Inflammatory macrophage treated with lipopolysaccharide for 4 hours (primary cell): ENCODE measurements at regions not wholly inside any gene's neighbourhood (a gene's known extent, or its start where the extent isn't known, plus 50 kb on each side); places are given as distances from the start of the nearest gene placed in this dataset.
A peak's percentile ranks its signal among the peaks of the same experiment; 100 is the strongest.

Experiments
- DNase-seq: peaks from one replicate; pipeline ENCODE4 v3.0.0-alpha.2; 2020

- DNase-seq = no peak
Measured at GRCh38 chr6:47149554-47149953, 107.4 kb upstream of the ADGRF1 start.

- no peak for DNase-seq
Measured at GRCh38 chr6:47149066-47149465, 106.9 kb upstream of the ADGRF1 start.

- no peak for DNase-seq
Measured at GRCh38 chr6:47147836-47148344, 105.8 kb upstream of the ADGRF1 start.

- DNase-seq = no peak
Measured at GRCh38 chr6:47147175-47147727, 105.1 kb upstream of the ADGRF1 start.

- DNase-seq = no peak
Measured at GRCh38 chr6:47146431-47147174, 104.5 kb upstream of the ADGRF1 start.

- DNase-seq = peak; percentile 35
Measured at GRCh38 chr6:47145212-47145611, 103.1 kb upstream of the ADGRF1 start.

GRCh38 chr6:47144306-47144705 lies 102.2 kb upstream of the ADGRF1 start:
- DNase-seq = peak; percentile 92

- no peak for DNase-seq
Measured at GRCh38 chr6:47141963-47142362, 99.8 kb upstream of the ADGRF1 start.

- DNase-seq = peak; percentile 28
Measured at GRCh38 chr6:47141171-47141570, 99.0 kb upstream of the ADGRF1 start.

GRCh38 chr6:47138046-47138445 lies 95.9 kb upstream of the ADGRF1 start:
- peak; percentile 67 for DNase-seq

- no peak for DNase-seq
Measured at GRCh38 chr6:47137073-47137472, 94.9 kb upstream of the ADGRF1 start.

- peak; percentile 54 for DNase-seq
Measured at GRCh38 chr6:47135772-47136171, 93.6 kb upstream of the ADGRF1 start.

GRCh38 chr6:47134476-47135189 lies 92.5 kb upstream of the ADGRF1 start:
- DNase-seq = peak; percentile 77

GRCh38 chr6:47133230-47134000 lies 91.3 kb upstream of the ADGRF1 start:
- DNase-seq = no peak

GRCh38 chr6:47132724-47133123 lies 90.6 kb upstream of the ADGRF1 start:
- DNase-seq = no peak

- DNase-seq = no peak
Measured at GRCh38 chr6:47131773-47132172, 89.6 kb upstream of the ADGRF1 start.

GRCh38 chr6:47130086-47130485 lies 88.0 kb upstream of the ADGRF1 start:
- no peak for DNase-seq

GRCh38 chr6:47129129-47129528 lies 87.0 kb upstream of the ADGRF1 start:
- DNase-seq = peak; percentile 22

- no peak for DNase-seq
Measured at GRCh38 chr6:47126647-47127391, 84.7 kb upstream of the ADGRF1 start.

GRCh38 chr6:47118611-47119010 lies 76.5 kb upstream of the ADGRF1 start:
- DNase-seq = peak; percentile 20

GRCh38 chr6:47117314-47117713 lies 75.2 kb upstream of the ADGRF1 start:
- DNase-seq = no peak

GRCh38 chr6:47116606-47117005 lies 74.5 kb upstream of the ADGRF1 start:
- no peak for DNase-seq
